Fibroblast of lung (primary cell): ENCODE measurements at regions not wholly inside any gene's neighbourhood (a gene's known extent, or its start where the extent isn't known, plus 50 kb on each side); places are given as distances from the start of the nearest gene placed in this dataset.

Experiments used
- DNase-seq, 2 donors: peaks; one replicate each; pipeline versions ENCODE4 v3.0.0 to v3.0.0-alpha.2; 2010; ENCODE audit warnings: low read depth in 2 of 2
- H2AFZ ChIP-seq: 2 replicates; pipeline ENCODE4 v1.5.1; 2012; ENCODE audit warnings: low read length, control low read depth, inconsistent platforms
- H3K27ac ChIP-seq: 2 replicates; pipeline ENCODE4 v1.5.1; 2011; ENCODE audit warnings: low read length, control low read depth; ENCODE audit not compliant: insufficient read depth
- H3K27me3 ChIP-seq: 2 replicates; pipeline ENCODE4 v1.5.1; 2011; ENCODE audit warnings: mild to moderate bottlenecking, low read length; ENCODE audit not compliant: control insufficient read depth, insufficient read depth
- H3K36me3 ChIP-seq: 2 replicates; pipeline ENCODE4 v1.5.1; 2011; ENCODE audit warnings: low read length; ENCODE audit not compliant: control insufficient read depth, insufficient read depth
- H3K4me1 ChIP-seq: 2 replicates; pipeline ENCODE4 v1.5.1; 2011; ENCODE audit warnings: low read length; ENCODE audit not compliant: control insufficient read depth, insufficient read depth; ENCODE audit errors: extremely low read depth
- H3K4me2 ChIP-seq: 2 replicates; pipeline ENCODE4 v1.5.1; 2011; ENCODE audit warnings: low read length, control low read depth; ENCODE audit not compliant: insufficient read depth; ENCODE audit errors: extremely low read depth
- H3K4me3 ChIP-seq, 4 experiments: fragments of 200-600 bp in 1 of 4; sonication (generic) in 1 of 4; replicated peaks in 1 of 4; 2 replicates each; pipeline ENCODE4 v1.5.1; 2011 to 2016; ENCODE audit warnings: low read length in 4 of 4, low read depth in 3 of 4, mild to moderate bottlenecking in 3 of 4, control low read depth in 2 of 4, inconsistent platforms in 1 of 4, mixed read lengths in 1 of 4; ENCODE audit not compliant: insufficient read depth in 1 of 4; ENCODE audit errors: control extremely low read depth in 1 of 4
- H3K79me2 ChIP-seq: 2 replicates; pipeline ENCODE4 v1.5.1; 2012; ENCODE audit warnings: mild to moderate bottlenecking, low read length, inconsistent platforms; ENCODE audit not compliant: control insufficient read depth, insufficient read depth
- H3K9ac ChIP-seq: 2 replicates; pipeline ENCODE4 v1.5.1; 2011; ENCODE audit warnings: mild to moderate bottlenecking, low read length, control low read depth; ENCODE audit not compliant: insufficient read depth
- H3K9me3 ChIP-seq: 2 replicates; pipeline ENCODE4 v1.5.1; 2012; ENCODE audit warnings: low read depth, low read length; ENCODE audit not compliant: control insufficient read depth, insufficient read depth
- H4K20me1 ChIP-seq: 2 replicates; pipeline ENCODE4 v1.5.1; 2011; ENCODE audit warnings: low read length; ENCODE audit not compliant: control insufficient read depth, insufficient read depth; ENCODE audit errors: extremely low read depth
- CTCF ChIP-seq, 2 donors: IDR thresholded peaks in 1 of 2; conservative IDR thresholded peaks in 1 of 2; 1 replicate in 1 of 2; 2 replicates in 1 of 2; pipeline ENCODE4 v1.5.1; 2011 to 2012; ENCODE audit warnings: low read length in 2 of 2, control low read depth in 1 of 2, inconsistent platforms in 1 of 2, low read depth in 1 of 2, mild to moderate bottlenecking in 1 of 2
- EZH2 ChIP-seq: IDR thresholded peaks from 2 replicates; pipeline ENCODE4 v1.5.1; 2012; ENCODE audit warnings: low read length, control low read depth, mild to moderate bottlenecking; ENCODE audit errors: missing control alignments

- no peaks in the 10 kb centered on the region for H3K4me1 ChIP-seq
- TF ChIP-seq EZH2 (no peak), CTCF (conservative IDR thresholded peaks at IDR 0.05 in 1 of 2, IDR thresholded peaks at IDR 0.05 in 1 of 2; ENCODE audit: low read depth in 1 of 2, low read length in 2 of 2) (no peak)
- no peak overlapping the region for H3K4me3 ChIP-seq
- no peak overlapping the region for H2AFZ ChIP-seq
- H3K79me2 ChIP-seq: no peaks in the 10 kb centered on the region
- H3K9me3 ChIP-seq: no peaks in the 10 kb centered on the region
- no peaks in the 10 kb centered on the region for H4K20me1 ChIP-seq
- H3K27ac ChIP-seq: no peak overlapping the region
- H3K4me2 ChIP-seq: no peak overlapping the region
- H3K36me3 ChIP-seq: no peaks in the 10 kb centered on the region
- no peak for DNase-seq
- no peak overlapping the region for H3K9ac ChIP-seq
- no peaks in the 10 kb centered on the region for H3K27me3 ChIP-seq
Measured at GRCh38 chr22:48923165-48923865, 904.4 kb downstream of the BRD1 start.

DNA sequence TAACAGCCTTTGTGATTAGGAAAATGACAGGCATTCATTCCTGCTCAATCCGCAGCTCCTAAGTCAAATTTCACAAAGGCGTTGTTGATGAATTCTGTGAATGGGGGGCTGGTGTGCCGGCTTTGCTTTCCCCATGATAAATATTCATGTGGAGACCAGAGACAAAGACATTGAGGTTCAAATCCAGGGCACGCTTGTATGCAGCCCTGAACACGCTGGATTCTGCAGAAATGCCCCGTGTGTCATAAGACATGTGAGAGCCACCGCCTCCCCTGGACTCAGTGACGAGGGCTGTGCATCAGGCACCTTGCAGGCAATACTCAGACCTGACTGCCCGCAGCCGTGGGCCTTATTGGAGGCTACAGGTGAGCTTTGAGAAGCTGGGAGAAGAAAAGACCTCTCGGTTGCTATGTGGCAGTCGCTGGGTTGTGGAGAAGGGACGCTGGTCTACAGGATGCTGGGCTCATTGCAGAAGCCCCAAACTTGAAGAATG, 906.2 kb downstream of the BRD1 start:
- TF ChIP-seq CTCF (conservative IDR thresholded peaks at IDR 0.05 in 1 of 2, IDR thresholded peaks at IDR 0.05 in 1 of 2; ENCODE audit: low read depth in 1 of 2, low read length in 2 of 2) (no peak), EZH2 (no peak)
- Histone ChIP-seq H3K9me3 (no peaks in the 10 kb centered on the region), H3K9ac (no peak overlapping the region), H3K79me2 (no peaks in the 10 kb centered on the region), H4K20me1 (no peaks in the 10 kb centered on the region), H3K27me3 (no peaks in the 10 kb centered on the region), H3K4me3 (no peak overlapping the region), H2AFZ (no peak overlapping the region), H3K27ac (no peak overlapping the region), H3K36me3 (no peaks in the 10 kb centered on the region), H3K4me1 (no peaks in the 10 kb centered on the region), H3K4me2 (no peak overlapping the region)
- no peak for DNase-seq

DNA sequence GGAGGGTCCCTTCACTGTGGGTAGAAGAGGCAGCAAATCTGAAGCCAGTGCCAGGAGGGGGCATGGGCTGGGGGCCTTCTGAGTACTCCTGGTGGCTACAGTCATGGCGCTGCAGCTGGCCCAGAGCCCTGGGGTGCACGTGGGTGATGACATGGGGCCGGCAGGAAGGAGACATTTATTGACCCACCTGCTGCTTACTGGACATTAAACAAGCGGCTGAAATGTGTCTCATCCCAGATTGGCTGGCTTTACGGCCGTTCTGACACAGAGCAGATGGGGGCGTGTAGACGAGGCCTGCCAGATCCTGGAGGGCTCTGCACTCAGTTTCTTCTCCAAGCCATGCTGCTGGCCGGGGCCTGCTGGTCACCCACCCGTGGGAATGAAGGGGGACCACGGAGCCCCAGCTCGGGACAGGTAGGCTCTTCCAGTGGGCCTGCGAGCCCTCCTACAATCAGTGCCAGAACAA, 906.9 kb downstream of the BRD1 start:
- H2AFZ ChIP-seq: no peak overlapping the region
- no peaks in the 10 kb centered on the region for H3K27me3 ChIP-seq
- H3K27ac ChIP-seq: no peak overlapping the region
- TF ChIP-seq CTCF (conservative IDR thresholded peaks at IDR 0.05 in 1 of 2, IDR thresholded peaks at IDR 0.05 in 1 of 2; ENCODE audit: low read depth in 1 of 2, low read length in 2 of 2): no peak
- no peak for TF ChIP-seq EZH2
- H3K79me2 ChIP-seq: no peaks in the 10 kb centered on the region
- no peak overlapping the region for H3K4me3 ChIP-seq
- no peak overlapping the region for H3K9ac ChIP-seq
- no peaks in the 10 kb centered on the region for H4K20me1 ChIP-seq
- DNase-seq: no peak
- no peaks in the 10 kb centered on the region for H3K9me3 ChIP-seq
- H3K4me2 ChIP-seq: no peak overlapping the region
- no peaks in the 10 kb centered on the region for H3K4me1 ChIP-seq
- no peaks in the 10 kb centered on the region for H3K36me3 ChIP-seq
